ENCODE measurements at regions not wholly inside any gene's neighbourhood (a gene's known extent, or its start where the extent isn't known, plus 50 kb on each side); places are given as distances from the start of the nearest gene placed in this dataset.

DNA sequence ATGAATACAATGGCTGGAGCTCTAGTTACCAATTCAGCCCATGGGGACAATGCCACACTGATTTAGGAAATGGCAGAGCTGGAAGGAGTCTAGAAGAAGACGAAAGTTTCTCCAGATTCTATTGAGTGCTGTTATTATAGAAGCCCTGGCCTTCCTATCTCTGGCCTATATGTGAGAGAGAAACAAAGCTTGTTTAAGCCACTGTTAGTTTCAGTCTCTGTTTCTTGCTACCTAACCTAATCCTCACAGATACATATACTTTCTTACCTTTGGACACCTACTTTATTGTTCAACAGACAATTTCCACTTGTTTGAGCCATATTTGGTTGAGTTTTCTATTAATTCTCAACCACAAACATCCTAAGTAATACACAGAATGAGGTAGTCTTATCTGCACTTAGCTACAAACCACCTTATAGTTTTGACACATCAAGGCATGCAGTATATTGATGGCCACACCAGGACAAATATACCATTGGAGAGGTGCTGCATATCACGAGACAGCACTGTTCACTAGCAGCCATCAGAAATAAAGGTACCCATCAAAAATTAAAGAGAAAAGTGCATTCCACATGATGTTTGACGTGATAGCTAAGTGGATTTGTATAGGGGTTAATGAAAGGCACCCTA, 190.2 kb downstream of the SMIM20 start:
- TF ChIP-seq POLR2AphosphoS5 (IDR thresholded peaks at IDR 0.05; ENCODE audit: low read depth, low read length) = no peak
- TF ChIP-seq, protein P1, sequence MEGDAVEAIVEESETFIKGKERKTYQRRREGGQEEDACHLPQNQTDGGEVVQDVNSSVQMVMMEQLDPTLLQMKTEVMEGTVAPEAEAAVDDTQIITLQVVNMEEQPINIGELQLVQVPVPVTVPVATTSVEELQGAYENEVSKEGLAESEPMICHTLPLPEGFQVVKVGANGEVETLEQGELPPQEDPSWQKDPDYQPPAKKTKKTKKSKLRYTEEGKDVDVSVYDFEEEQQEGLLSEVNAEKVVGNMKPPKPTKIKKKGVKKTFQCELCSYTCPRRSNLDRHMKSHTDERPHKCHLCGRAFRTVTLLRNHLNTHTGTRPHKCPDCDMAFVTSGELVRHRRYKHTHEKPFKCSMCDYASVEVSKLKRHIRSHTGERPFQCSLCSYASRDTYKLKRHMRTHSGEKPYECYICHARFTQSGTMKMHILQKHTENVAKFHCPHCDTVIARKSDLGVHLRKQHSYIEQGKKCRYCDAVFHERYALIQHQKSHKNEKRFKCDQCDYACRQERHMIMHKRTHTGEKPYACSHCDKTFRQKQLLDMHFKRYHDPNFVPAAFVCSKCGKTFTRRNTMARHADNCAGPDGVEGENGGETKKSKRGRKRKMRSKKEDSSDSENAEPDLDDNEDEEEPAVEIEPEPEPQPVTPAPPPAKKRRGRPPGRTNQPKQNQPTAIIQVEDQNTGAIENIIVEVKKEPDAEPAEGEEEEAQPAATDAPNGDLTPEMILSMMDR (IDR thresholded peaks at IDR 0.05; ENCODE audit: control extremely low read depth in 1 of 3, insufficient read depth in 1 of 3, low read depth in 1 of 3, low read length in 3 of 3) = no peak
- no peak for TF ChIP-seq SIX5 (IDR thresholded peaks at IDR 0.05; ENCODE audit: low read depth, low read length)

Measured in H1 (cell line).